H1 (cell line): ENCODE measurements at regions not wholly inside any gene's neighbourhood (a gene's known extent, or its start where the extent isn't known, plus 50 kb on each side); places are given as distances from the start of the nearest gene placed in this dataset.

ENCODE experiments used
- ASH2L ChIP-seq: fragments of 200-600, 300-600 bp; sonication (generic); IDR thresholded peaks from one replicate; pipeline ENCODE4 v1.7.1; 2017; ENCODE audit warnings: low read length
- E2F6 ChIP-seq: IDR thresholded peaks from 2 replicates; pipeline ENCODE4 v1.6.1; 2012; ENCODE audit warnings: inconsistent platforms
- NRF1 ChIP-seq: IDR thresholded peaks from 2 replicates; pipeline ENCODE4 v1.6.1; 2011; ENCODE audit warnings: mild to moderate bottlenecking, low read depth, low read length, improper control_type of control experiment
- POLR2AphosphoS5 ChIP-seq: IDR thresholded peaks from 2 replicates; pipeline ENCODE4 v1.6.1; 2011; ENCODE audit warnings: low read depth, low read length
- SUZ12 ChIP-seq: fragments of 200-600 bp; sonication (generic); IDR thresholded peaks from 2 replicates; pipeline ENCODE4 v1.6.1; 2012; ENCODE audit warnings: mild to moderate bottlenecking, inconsistent platforms, low read length, moderate library complexity, mixed read lengths
- TF ChIP-seq, protein P1 (sequence below): fragments of 300-600 bp; sonication (generic); IDR thresholded peaks from 2 replicates; pipeline ENCODE4 v1.7.1; 2012; ENCODE audit warnings: low read length, moderate library complexity, mild to moderate bottlenecking, inconsistent platforms; ENCODE audit not compliant: insufficient replicate concordance

DNA sequence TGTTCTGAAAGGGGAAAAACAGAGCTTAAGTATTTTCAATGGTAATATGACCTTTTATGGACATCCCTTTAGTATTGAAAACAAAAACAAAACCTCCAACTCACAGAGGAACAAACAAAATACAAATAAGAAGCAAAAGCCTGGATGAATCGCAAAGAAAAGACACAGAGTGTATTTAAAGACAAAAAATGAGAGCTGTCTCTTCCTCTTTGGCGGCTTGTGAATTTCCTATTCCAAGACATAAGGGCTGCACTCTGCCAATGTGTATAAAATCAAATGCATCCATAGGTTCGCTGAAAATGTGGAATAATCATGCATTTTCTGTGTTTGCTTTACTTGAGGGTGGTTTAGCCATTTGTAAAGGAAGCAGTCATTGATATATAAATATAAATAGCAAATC lies 739.3 kb upstream of the ZNF608 start (continued):
- TF ChIP-seq, protein P1, sequence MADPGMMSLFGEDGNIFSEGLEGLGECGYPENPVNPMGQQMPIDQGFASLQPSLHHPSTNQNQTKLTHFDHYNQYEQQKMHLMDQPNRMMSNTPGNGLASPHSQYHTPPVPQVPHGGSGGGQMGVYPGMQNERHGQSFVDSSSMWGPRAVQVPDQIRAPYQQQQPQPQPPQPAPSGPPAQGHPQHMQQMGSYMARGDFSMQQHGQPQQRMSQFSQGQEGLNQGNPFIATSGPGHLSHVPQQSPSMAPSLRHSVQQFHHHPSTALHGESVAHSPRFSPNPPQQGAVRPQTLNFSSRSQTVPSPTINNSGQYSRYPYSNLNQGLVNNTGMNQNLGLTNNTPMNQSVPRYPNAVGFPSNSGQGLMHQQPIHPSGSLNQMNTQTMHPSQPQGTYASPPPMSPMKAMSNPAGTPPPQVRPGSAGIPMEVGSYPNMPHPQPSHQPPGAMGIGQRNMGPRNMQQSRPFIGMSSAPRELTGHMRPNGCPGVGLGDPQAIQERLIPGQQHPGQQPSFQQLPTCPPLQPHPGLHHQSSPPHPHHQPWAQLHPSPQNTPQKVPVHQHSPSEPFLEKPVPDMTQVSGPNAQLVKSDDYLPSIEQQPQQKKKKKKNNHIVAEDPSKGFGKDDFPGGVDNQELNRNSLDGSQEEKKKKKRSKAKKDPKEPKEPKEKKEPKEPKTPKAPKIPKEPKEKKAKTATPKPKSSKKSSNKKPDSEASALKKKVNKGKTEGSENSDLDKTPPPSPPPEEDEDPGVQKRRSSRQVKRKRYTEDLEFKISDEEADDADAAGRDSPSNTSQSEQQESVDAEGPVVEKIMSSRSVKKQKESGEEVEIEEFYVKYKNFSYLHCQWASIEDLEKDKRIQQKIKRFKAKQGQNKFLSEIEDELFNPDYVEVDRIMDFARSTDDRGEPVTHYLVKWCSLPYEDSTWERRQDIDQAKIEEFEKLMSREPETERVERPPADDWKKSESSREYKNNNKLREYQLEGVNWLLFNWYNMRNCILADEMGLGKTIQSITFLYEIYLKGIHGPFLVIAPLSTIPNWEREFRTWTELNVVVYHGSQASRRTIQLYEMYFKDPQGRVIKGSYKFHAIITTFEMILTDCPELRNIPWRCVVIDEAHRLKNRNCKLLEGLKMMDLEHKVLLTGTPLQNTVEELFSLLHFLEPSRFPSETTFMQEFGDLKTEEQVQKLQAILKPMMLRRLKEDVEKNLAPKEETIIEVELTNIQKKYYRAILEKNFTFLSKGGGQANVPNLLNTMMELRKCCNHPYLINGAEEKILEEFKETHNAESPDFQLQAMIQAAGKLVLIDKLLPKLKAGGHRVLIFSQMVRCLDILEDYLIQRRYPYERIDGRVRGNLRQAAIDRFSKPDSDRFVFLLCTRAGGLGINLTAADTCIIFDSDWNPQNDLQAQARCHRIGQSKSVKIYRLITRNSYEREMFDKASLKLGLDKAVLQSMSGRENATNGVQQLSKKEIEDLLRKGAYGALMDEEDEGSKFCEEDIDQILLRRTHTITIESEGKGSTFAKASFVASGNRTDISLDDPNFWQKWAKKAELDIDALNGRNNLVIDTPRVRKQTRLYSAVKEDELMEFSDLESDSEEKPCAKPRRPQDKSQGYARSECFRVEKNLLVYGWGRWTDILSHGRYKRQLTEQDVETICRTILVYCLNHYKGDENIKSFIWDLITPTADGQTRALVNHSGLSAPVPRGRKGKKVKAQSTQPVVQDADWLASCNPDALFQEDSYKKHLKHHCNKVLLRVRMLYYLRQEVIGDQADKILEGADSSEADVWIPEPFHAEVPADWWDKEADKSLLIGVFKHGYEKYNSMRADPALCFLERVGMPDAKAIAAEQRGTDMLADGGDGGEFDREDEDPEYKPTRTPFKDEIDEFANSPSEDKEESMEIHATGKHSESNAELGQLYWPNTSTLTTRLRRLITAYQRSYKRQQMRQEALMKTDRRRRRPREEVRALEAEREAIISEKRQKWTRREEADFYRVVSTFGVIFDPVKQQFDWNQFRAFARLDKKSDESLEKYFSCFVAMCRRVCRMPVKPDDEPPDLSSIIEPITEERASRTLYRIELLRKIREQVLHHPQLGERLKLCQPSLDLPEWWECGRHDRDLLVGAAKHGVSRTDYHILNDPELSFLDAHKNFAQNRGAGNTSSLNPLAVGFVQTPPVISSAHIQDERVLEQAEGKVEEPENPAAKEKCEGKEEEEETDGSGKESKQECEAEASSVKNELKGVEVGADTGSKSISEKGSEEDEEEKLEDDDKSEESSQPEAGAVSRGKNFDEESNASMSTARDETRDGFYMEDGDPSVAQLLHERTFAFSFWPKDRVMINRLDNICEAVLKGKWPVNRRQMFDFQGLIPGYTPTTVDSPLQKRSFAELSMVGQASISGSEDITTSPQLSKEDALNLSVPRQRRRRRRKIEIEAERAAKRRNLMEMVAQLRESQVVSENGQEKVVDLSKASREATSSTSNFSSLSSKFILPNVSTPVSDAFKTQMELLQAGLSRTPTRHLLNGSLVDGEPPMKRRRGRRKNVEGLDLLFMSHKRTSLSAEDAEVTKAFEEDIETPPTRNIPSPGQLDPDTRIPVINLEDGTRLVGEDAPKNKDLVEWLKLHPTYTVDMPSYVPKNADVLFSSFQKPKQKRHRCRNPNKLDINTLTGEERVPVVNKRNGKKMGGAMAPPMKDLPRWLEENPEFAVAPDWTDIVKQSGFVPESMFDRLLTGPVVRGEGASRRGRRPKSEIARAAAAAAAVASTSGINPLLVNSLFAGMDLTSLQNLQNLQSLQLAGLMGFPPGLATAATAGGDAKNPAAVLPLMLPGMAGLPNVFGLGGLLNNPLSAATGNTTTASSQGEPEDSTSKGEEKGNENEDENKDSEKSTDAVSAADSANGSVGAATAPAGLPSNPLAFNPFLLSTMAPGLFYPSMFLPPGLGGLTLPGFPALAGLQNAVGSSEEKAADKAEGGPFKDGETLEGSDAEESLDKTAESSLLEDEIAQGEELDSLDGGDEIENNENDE, result no peak
- no peak for TF ChIP-seq ASH2L
- no peak for TF ChIP-seq NRF1
- no peak for TF ChIP-seq SUZ12
- TF ChIP-seq POLR2AphosphoS5, result no peak
- TF ChIP-seq E2F6, result no peak
- TF ChIP-seq, all 59 proteins: peak for 0
